Activated CD4-positive, alpha-beta T cell treated with anti-CD3 and anti-CD28 coated beads for 36 hours (primary cell): ENCODE measurements at regions not wholly inside any gene's neighbourhood (a gene's known extent, or its start where the extent isn't known, plus 50 kb on each side); places are given as distances from the start of the nearest gene placed in this dataset.
A peak's percentile ranks its signal among the peaks of the same experiment; 100 is the strongest.
"Not testable (repeated sequence)": the region's sequence is repeated elsewhere in the genome, so short reads cannot be mapped to it uniquely, and the experiment has no call there.

Experiments
- ATAC-seq: fragments of 200-7000 bp; cut with Tn5 transposase; one replicate; pipeline ENCODE4 v1.10.0; 2021; ENCODE audit warnings: mild to moderate bottlenecking, moderate library complexity
- CTCF ChIA-PET: fragments of 350-600 bp; sonication (Branson Sonifier 250); formaldehyde crosslinking; loops from one replicate; lab custom pipeline; 2021; ENCODE audit warnings: antibody characterized with exemption; lab: Charles Lee
- POLR2A ChIA-PET: fragments of 350-600 bp; sonication (Branson Sonifier 250); formaldehyde crosslinking; loops from one replicate; lab custom pipeline; 2021; ENCODE audit warnings: antibody characterized with exemption, inconsistent platforms; lab: Charles Lee
- DNase-seq: peaks from one replicate; pipeline ENCODE4 v3.0.0-alpha.2; 2020
- H3K27ac Mint-ChIP-seq: one replicate; pipeline ENCODE4 v1.8.0; 2021; ENCODE audit warnings: mixed read lengths
- H3K27me3 Mint-ChIP-seq: one replicate; pipeline ENCODE4 v1.8.0; 2021; ENCODE audit warnings: mixed read lengths
- H3K36me3 Mint-ChIP-seq: one replicate; pipeline ENCODE4 v1.8.0; 2021; ENCODE audit warnings: low read depth, mixed read lengths
- H3K4me1 Mint-ChIP-seq: one replicate; pipeline ENCODE4 v1.8.0; 2021; ENCODE audit warnings: mixed read lengths
- H3K4me3 Mint-ChIP-seq: one replicate; pipeline ENCODE4 v1.8.0; 2021; ENCODE audit warnings: mild to moderate bottlenecking, moderate library complexity, mixed read lengths
- H3K9me3 Mint-ChIP-seq: one replicate; pipeline ENCODE4 v1.8.0; 2021; ENCODE audit warnings: low read depth, mixed read lengths
- intact Hi-C, 2 experiments: fragments of 100-400 bp; cut with DNase I in 1 of 2; cut with micrococcal nuclease in 1 of 2; formaldehyde crosslinking; loops; one replicate each; pipeline versions ENCODE4 v1.14.2 to v1.15.1; 2022 to 2024; cut with DNase I, micrococcal nuclease

GRCh38 chr15:77881535-77881934 lies 196.0 kb downstream of the TBC1D2B start:
- H3K9me3 Mint-ChIP-seq, H3K4me3 Mint-ChIP-seq, H3K36me3 Mint-ChIP-seq, POLR2A ChIA-PET, ATAC-seq, H3K4me1 Mint-ChIP-seq, H3K27me3 Mint-ChIP-seq, intact Hi-C loops, DNase-seq, H3K27ac Mint-ChIP-seq: not testable (repeated sequence)
- CTCF ChIA-PET: interaction anchor here (1.1 to 1.4 kb wide), 2 partner anchors 19 to 29 kb away, joined by 3 to 5 read pairs; no protein-coding TSS in a partner anchor

GRCh38 chr15:77879466-77879865 lies 198.0 kb downstream of the TBC1D2B start:
- intact Hi-C loops, H3K27me3 Mint-ChIP-seq, H3K27ac Mint-ChIP-seq, DNase-seq, H3K4me3 Mint-ChIP-seq, ATAC-seq, POLR2A ChIA-PET, H3K4me1 Mint-ChIP-seq, H3K9me3 Mint-ChIP-seq, H3K36me3 Mint-ChIP-seq: not testable (repeated sequence)
- CTCF ChIA-PET: interaction anchor here (0.6 kb wide), 1 partner anchor 332 kb away, joined by 3 read pairs; no protein-coding TSS in a partner anchor

- no peak overlapping the region for H3K27ac Mint-ChIP-seq
- DNase-seq: no peak
- ChIA-PET POLR2A (no interaction called here), CTCF (no interaction called here)
- no peak for ATAC-seq
- no peaks in the 10 kb centered on the region for H3K27me3 Mint-ChIP-seq
- no peaks in the 10 kb centered on the region for H3K9me3 Mint-ChIP-seq
- no peaks in the 10 kb centered on the region for H3K36me3 Mint-ChIP-seq
- no peaks in the 10 kb centered on the region for H3K4me1 Mint-ChIP-seq
- no peak overlapping the region for H3K4me3 Mint-ChIP-seq
- intact Hi-C loops: no loop called here
Measured at GRCh38 chr15:77877869-77878577, 199.5 kb downstream of the TBC1D2B start.

- H3K27me3 Mint-ChIP-seq, H3K27ac Mint-ChIP-seq, POLR2A ChIA-PET, H3K4me1 Mint-ChIP-seq, intact Hi-C loops, H3K9me3 Mint-ChIP-seq, ATAC-seq, H3K36me3 Mint-ChIP-seq, H3K4me3 Mint-ChIP-seq, DNase-seq: not testable (repeated sequence)
- CTCF ChIA-PET: interaction anchor here (0.6 kb wide), 1 partner anchor 1236 kb away, joined by 3 read pairs; no protein-coding TSS in a partner anchor
Measured at GRCh38 chr15:77876107-77876820, 201.2 kb downstream of the TBC1D2B start.

- H3K27me3 Mint-ChIP-seq, H3K36me3 Mint-ChIP-seq, POLR2A ChIA-PET, H3K4me1 Mint-ChIP-seq, H3K9me3 Mint-ChIP-seq, H3K27ac Mint-ChIP-seq, H3K4me3 Mint-ChIP-seq: not testable (repeated sequence)
- ATAC-seq (peak; percentile 74), DNase-seq (peak; percentile 62)
- CTCF ChIA-PET: interaction anchor here (0.6 kb wide), 3 partner anchors 18 to 241 kb away, joined by 3 read pairs; no protein-coding TSS in a partner anchor
- intact Hi-C loops: loop anchor here in 1 of 2 experiments (1.0 kb wide), 1 partner anchor 241 kb away; no protein-coding TSS in a partner anchor
Measured at GRCh38 chr15:77875066-77875721, 202.3 kb downstream of the TBC1D2B start.

- intact Hi-C loops: no loop called here
- Mint-ChIP-seq H3K9me3 (no peaks in the 10 kb centered on the region), H3K36me3 (no peaks in the 10 kb centered on the region), H3K27ac (no peak overlapping the region), H3K4me1 (no peaks in the 10 kb centered on the region), H3K27me3 (no peaks in the 10 kb centered on the region), H3K4me3 (no peak overlapping the region)
- ATAC-seq (no peak), DNase-seq (no peak)
- ChIA-PET POLR2A (no interaction called here), CTCF (interaction anchor here (0.6 to 0.9 kb wide), 4 partner anchors 101 to 1724 kb away, joined by 3 to 4 read pairs (median 3); no protein-coding TSS in a partner anchor)
Measured at GRCh38 chr15:77874063-77874462, 203.4 kb downstream of the TBC1D2B start.

- DNase-seq, H3K4me1 Mint-ChIP-seq, ATAC-seq, H3K36me3 Mint-ChIP-seq, H3K9me3 Mint-ChIP-seq, H3K27me3 Mint-ChIP-seq, intact Hi-C loops, POLR2A ChIA-PET, H3K4me3 Mint-ChIP-seq, H3K27ac Mint-ChIP-seq: not testable (repeated sequence)
- CTCF ChIA-PET: interaction anchor here (0.7 kb wide), 2 partner anchors 16 to 1722 kb away, joined by 3 read pairs; no protein-coding TSS in a partner anchor
Measured at GRCh38 chr15:77872521-77873425, 204.7 kb downstream of the TBC1D2B start.

GRCh38 chr15:77871852-77872371 lies 205.6 kb downstream of the TBC1D2B start:
- CTCF ChIA-PET: interaction anchor here (0.5 to 0.7 kb wide), 2 partner anchors 24 to 38 kb away, joined by 3 to 4 read pairs; no protein-coding TSS in a partner anchor
- no peaks in the 10 kb centered on the region for H3K4me1 Mint-ChIP-seq
- POLR2A ChIA-PET: no interaction called here
- H3K27ac Mint-ChIP-seq: no peak overlapping the region
- ATAC-seq: no peak
- no peaks in the 10 kb centered on the region for H3K27me3 Mint-ChIP-seq
- peak; percentile 20 for DNase-seq
- no peaks in the 10 kb centered on the region for H3K9me3 Mint-ChIP-seq
- H3K36me3 Mint-ChIP-seq: no peaks in the 10 kb centered on the region
- no peak overlapping the region for H3K4me3 Mint-ChIP-seq
- intact Hi-C loops: no loop called here

GRCh38 chr15:77870195-77871065 lies 207.1 kb downstream of the TBC1D2B start:
- ChIA-PET POLR2A (no interaction called here), CTCF (interaction anchor here (0.6 to 1.3 kb wide), 2 partner anchors 29 to 301 kb away, joined by 3 to 4 read pairs; no protein-coding TSS in a partner anchor)
- H3K27ac Mint-ChIP-seq: no peak overlapping the region
- H3K27me3 Mint-ChIP-seq: no peaks in the 10 kb centered on the region
- no peaks in the 10 kb centered on the region for H3K36me3 Mint-ChIP-seq
- no peaks in the 10 kb centered on the region for H3K4me1 Mint-ChIP-seq
- H3K4me3 Mint-ChIP-seq: no peak overlapping the region
- ATAC-seq: peak; percentile 58
- intact Hi-C loops: no loop called here
- DNase-seq: peak; percentile 62
- H3K9me3 Mint-ChIP-seq: no peaks in the 10 kb centered on the region
